Peyer's patch (tissue), 4 donors: ENCODE measurements at regions not wholly inside any gene's neighbourhood (a gene's known extent, or its start where the extent isn't known, plus 50 kb on each side); places are given as distances from the start of the nearest gene placed in this dataset.

Source experiments
- DNase-seq, 3 donors: peaks; one replicate each; pipeline ENCODE4 v3.0.0-alpha.2; 2017 to 2019
- H3K27ac ChIP-seq, 4 donors: fragments of 200-600 bp; sonication (generic); one replicate each; pipeline ENCODE4 v1.5.1; 2016 to 2019
- H3K27me3 ChIP-seq, 2 donors: fragments of 200-600 bp; sonication (generic); one replicate each; pipeline ENCODE4 v1.5.1; 2019
- H3K36me3 ChIP-seq, 3 donors: fragments of 200-600 bp; sonication (generic); one replicate each; pipeline ENCODE4 v1.5.1; 2016 to 2019
- H3K4me1 ChIP-seq, 4 donors: fragments of 200-600 bp; sonication (generic); one replicate each; pipeline ENCODE4 v1.5.1; 2016 to 2019
- H3K4me3 ChIP-seq, 4 donors: fragments of 200-600 bp; sonication (generic); 1 replicate in 3 of 4; 2 replicates in 1 of 4; pipeline ENCODE4 v1.5.1; 2016 to 2019; ENCODE audit warnings: mild to moderate bottlenecking in 1 of 4
- H3K9me3 ChIP-seq, 4 donors: fragments of 200-600 bp; sonication (generic); one replicate each; pipeline ENCODE4 v1.5.1; 2016 to 2019; ENCODE audit warnings: mild to moderate bottlenecking in 1 of 4
- POLR2A ChIP-seq, 2 donors: fragments of 450-650 bp; IDR thresholded peaks; one replicate each; pipeline ENCODE4 v1.5.1; 2017; ENCODE audit warnings: antibody characterized with exemption in 2 of 2, mild to moderate bottlenecking in 2 of 2, moderate library complexity in 2 of 2
- TF ChIP-seq, protein P1 (sequence below), 6 experiments: fragments of 450-650 bp in 4 of 6; fragments of 200-600 bp in 2 of 6; sonication (generic) in 1 of 6; IDR thresholded peaks; one replicate each; pipeline ENCODE4 v1.5.1; 2017 to 2019; ENCODE audit warnings: antibody characterized with exemption in 6 of 6, mild to moderate bottlenecking in 3 of 6, moderate library complexity in 1 of 6

DNA sequence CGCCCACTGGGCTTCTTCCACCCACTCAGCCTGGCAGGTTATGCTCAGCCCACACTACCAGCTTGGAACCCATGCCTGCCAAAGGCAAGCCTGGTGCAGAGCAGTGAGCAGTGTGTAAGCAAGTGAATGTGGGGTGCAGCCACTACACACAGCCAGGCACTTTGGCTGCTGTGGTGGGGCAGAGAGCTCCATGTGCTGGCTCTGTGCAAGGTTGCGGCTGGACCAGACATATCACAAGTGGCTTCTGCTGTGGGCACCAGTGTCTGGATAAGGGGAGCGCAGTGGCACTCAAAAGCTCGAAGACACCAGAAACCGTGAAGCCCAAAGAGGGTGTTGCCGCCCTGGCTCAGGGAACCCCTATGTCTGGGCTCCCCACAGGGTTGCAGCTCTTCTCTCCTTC is 563.7 kb downstream of the SI start:
- no peaks in the 10 kb centered on the region for H3K27me3 ChIP-seq
- no peak for DNase-seq
- no peak overlapping the region for H3K4me3 ChIP-seq
- H3K27ac ChIP-seq = no peak overlapping the region
- no peaks in the 10 kb centered on the region for H3K9me3 ChIP-seq
- H3K4me1 ChIP-seq = no peaks in the 10 kb centered on the region
- H3K36me3 ChIP-seq = no peaks in the 10 kb centered on the region
- TF ChIP-seq POLR2A (IDR thresholded peaks at IDR 0.05) = no peak
- TF ChIP-seq, protein P1, sequence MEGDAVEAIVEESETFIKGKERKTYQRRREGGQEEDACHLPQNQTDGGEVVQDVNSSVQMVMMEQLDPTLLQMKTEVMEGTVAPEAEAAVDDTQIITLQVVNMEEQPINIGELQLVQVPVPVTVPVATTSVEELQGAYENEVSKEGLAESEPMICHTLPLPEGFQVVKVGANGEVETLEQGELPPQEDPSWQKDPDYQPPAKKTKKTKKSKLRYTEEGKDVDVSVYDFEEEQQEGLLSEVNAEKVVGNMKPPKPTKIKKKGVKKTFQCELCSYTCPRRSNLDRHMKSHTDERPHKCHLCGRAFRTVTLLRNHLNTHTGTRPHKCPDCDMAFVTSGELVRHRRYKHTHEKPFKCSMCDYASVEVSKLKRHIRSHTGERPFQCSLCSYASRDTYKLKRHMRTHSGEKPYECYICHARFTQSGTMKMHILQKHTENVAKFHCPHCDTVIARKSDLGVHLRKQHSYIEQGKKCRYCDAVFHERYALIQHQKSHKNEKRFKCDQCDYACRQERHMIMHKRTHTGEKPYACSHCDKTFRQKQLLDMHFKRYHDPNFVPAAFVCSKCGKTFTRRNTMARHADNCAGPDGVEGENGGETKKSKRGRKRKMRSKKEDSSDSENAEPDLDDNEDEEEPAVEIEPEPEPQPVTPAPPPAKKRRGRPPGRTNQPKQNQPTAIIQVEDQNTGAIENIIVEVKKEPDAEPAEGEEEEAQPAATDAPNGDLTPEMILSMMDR (IDR thresholded peaks at IDR 0.05) = no peak

DNA sequence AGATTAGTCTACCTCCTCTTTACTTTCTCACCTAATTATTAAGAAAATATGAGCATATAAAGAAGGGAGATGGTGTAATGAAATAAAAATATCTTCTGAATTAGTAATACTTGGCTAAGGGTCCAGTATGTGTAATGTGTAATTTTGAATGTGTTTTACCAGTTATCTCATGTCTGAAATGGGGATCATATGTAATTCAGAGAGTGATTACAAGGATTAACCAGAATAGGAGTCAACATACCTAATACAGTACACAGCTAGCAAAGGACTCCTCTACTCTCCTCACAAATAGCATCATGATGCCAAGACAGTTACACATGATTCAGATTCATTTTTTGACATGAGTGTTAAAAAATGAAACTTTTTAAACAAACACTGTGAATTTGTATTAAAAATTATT is 570.4 kb downstream of the SI start:
- Histone ChIP-seq H3K9me3 (no peaks in the 10 kb centered on the region), H3K4me1 (no peaks in the 10 kb centered on the region), H3K27ac (no peak overlapping the region), H3K4me3 (no peak overlapping the region), H3K27me3 (no peaks in the 10 kb centered on the region), H3K36me3 (no peaks in the 10 kb centered on the region)
- TF ChIP-seq, protein P1 (IDR thresholded peaks at IDR 0.05) = no peak
- no peak for TF ChIP-seq POLR2A (IDR thresholded peaks at IDR 0.05)
- no peak for DNase-seq

DNA sequence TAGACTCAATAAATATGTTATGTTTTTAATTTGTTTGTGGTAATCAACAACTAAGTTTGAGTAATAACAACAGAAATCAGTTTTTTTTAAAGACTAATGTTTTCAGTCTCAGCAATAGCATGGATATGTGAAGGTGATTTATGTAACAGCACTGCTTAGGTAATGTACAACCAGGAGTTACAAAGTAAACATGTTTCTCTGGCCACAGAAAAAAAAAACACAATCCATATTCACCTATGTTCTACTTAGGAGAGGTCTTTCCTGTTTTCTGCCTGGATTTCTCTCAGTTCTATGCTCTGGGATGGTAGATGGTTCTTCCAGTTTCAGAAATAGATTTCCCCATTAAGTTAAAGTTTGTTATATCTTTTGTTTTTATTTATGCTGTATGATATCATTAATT is 579.4 kb downstream of the SI start:
- no peak overlapping the region for H3K4me3 ChIP-seq
- H3K27ac ChIP-seq = no peak overlapping the region
- H3K36me3 ChIP-seq = no peaks in the 10 kb centered on the region
- H3K4me1 ChIP-seq = no peaks in the 10 kb centered on the region
- no peaks in the 10 kb centered on the region for H3K27me3 ChIP-seq
- TF ChIP-seq POLR2A (IDR thresholded peaks at IDR 0.05) = no peak
- TF ChIP-seq, protein P1 (IDR thresholded peaks at IDR 0.05) = no peak
- H3K9me3 ChIP-seq = no peaks in the 10 kb centered on the region
- no peak for DNase-seq

DNA sequence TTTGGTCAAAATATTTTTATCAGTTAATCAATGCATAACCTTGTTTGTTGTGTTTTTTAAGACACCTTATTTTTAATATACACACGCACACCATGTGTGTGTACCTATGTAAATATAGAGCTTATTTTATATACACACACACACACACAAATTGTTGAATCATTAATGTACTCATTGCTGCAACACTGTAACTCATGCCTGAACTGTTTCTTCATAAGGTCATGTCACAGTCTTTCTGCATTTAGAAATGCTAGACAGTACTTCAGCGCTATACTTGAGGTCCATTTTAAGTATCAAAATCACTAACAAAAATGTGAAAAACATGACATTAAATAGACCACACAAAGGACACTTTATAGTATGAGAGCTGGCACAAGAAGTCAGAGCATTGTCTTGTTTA is 589.4 kb downstream of the SI start:
- Histone ChIP-seq H3K36me3 (no peaks in the 10 kb centered on the region), H3K9me3 (no peaks in the 10 kb centered on the region), H3K4me1 (no peaks in the 10 kb centered on the region), H3K27ac (no peak overlapping the region), H3K4me3 (no peak overlapping the region), H3K27me3 (no peaks in the 10 kb centered on the region)
- TF ChIP-seq POLR2A (IDR thresholded peaks at IDR 0.05) = no peak
- TF ChIP-seq, protein P1 (IDR thresholded peaks at IDR 0.05) = no peak
- DNase-seq = no peak

- H3K4me1 ChIP-seq = no peaks in the 10 kb centered on the region
- no peak overlapping the region for H3K4me3 ChIP-seq
- DNase-seq = no peak
- TF ChIP-seq POLR2A (IDR thresholded peaks at IDR 0.05) = no peak
- TF ChIP-seq, protein P1 (IDR thresholded peaks at IDR 0.05) = no peak
- H3K9me3 ChIP-seq = no peaks in the 10 kb centered on the region
- H3K27ac ChIP-seq = no peak overlapping the region
- H3K27me3 ChIP-seq = no peaks in the 10 kb centered on the region
- no peaks in the 10 kb centered on the region for H3K36me3 ChIP-seq
Observed at GRCh38 chr3:164486150-164486549, 592.1 kb downstream of the SI start.

- Histone ChIP-seq H3K27ac (no peak overlapping the region), H3K4me1 (no peaks in the 10 kb centered on the region), H3K36me3 (no peaks in the 10 kb centered on the region), H3K4me3 (no peak overlapping the region), H3K27me3 (no peaks in the 10 kb centered on the region), H3K9me3 (no peaks in the 10 kb centered on the region)
- TF ChIP-seq, protein P1 (IDR thresholded peaks at IDR 0.05) = no peak
- TF ChIP-seq POLR2A (IDR thresholded peaks at IDR 0.05) = no peak
- DNase-seq = no peak
Observed at GRCh38 chr3:164479978-164480377, 598.3 kb downstream of the SI start.
